Hepatocyte (in vitro differentiated cells): ENCODE measurements at regions not wholly inside any gene's neighbourhood (a gene's known extent, or its start where the extent isn't known, plus 50 kb on each side); places are given as distances from the start of the nearest gene placed in this dataset.

Experiments
- DNase-seq: peaks from one replicate; pipeline ENCODE4 v3.0.0-alpha.2; 2016; ENCODE audit warnings: low spot score
- H2AFZ ChIP-seq: fragments of 200-600 bp; sonication (generic); 2 replicates; pipeline ENCODE4 v1.6.0; 2016; ENCODE audit warnings: antibody characterized with exemption, mild to moderate bottlenecking
- H3K27ac ChIP-seq: fragments of 200-600 bp; sonication (generic); 2 replicates; pipeline ENCODE4 v1.5.1; 2016; ENCODE audit warnings: mild to moderate bottlenecking
- H3K27me3 ChIP-seq: fragments of 200-600 bp; sonication (generic); 2 replicates; pipeline ENCODE4 v1.6.1; 2016
- H3K36me3 ChIP-seq: fragments of 200-600 bp; sonication (generic); replicated peaks from 2 replicates; pipeline ENCODE4 v1.5.1; 2016; ENCODE audit warnings: low read depth; ENCODE audit not compliant: insufficient read depth
- H3K4me1 ChIP-seq: fragments of 200-600 bp; sonication (generic); 2 replicates; pipeline ENCODE4 v1.5.1; 2016; ENCODE audit warnings: mild to moderate bottlenecking, moderate library complexity; ENCODE audit not compliant: insufficient read depth
- H3K4me2 ChIP-seq: fragments of 200-600 bp; sonication (generic); 2 replicates; pipeline ENCODE4 v1.6.0; 2016
- H3K4me3 ChIP-seq: fragments of 200-600 bp; sonication (generic); 2 replicates; pipeline ENCODE4 v1.5.1; 2016; ENCODE audit warnings: mild to moderate bottlenecking
- H3K79me2 ChIP-seq: fragments of 200-600 bp; sonication (generic); 2 replicates; pipeline ENCODE4 v1.6.0; 2017; ENCODE audit warnings: mild to moderate bottlenecking
- H3K9me2 ChIP-seq: fragments of 200-600 bp; sonication (generic); replicated peaks from 2 replicates; pipeline ENCODE4 v1.6.0; 2017; ENCODE audit warnings: mild to moderate bottlenecking; ENCODE audit not compliant: insufficient read depth
- H3K9me3 ChIP-seq: fragments of 200-600 bp; sonication (generic); 2 replicates; pipeline ENCODE4 v1.5.1; 2016; ENCODE audit warnings: low read depth, mild to moderate bottlenecking
- H4K20me1 ChIP-seq: fragments of 200-600 bp; sonication (generic); 2 replicates; pipeline ENCODE4 v1.6.0; 2016; ENCODE audit warnings: mild to moderate bottlenecking; ENCODE audit not compliant: insufficient read depth, poor library complexity, severe bottlenecking
- CTCF ChIP-seq: fragments of 200-600 bp; sonication (generic); IDR thresholded peaks from 2 replicates; pipeline ENCODE4 v1.5.1; 2016; ENCODE audit warnings: antibody characterized with exemption, mild to moderate bottlenecking; ENCODE audit not compliant: poor library complexity
- EZH2 ChIP-seq: fragments of 200-600 bp; sonication (generic); IDR thresholded peaks from 2 replicates; pipeline ENCODE4 v1.6.1; 2016; ENCODE audit warnings: antibody characterized with exemption, mild to moderate bottlenecking, borderline replicate concordance
- EZH2phosphoT487 ChIP-seq: fragments of 200-600 bp; sonication (generic); IDR thresholded peaks from one replicate; pipeline ENCODE4 v1.6.1; 2018; ENCODE audit warnings: antibody characterized with exemption, mild to moderate bottlenecking, low read depth, moderate library complexity; ENCODE audit not compliant: unreplicated experiment, severe bottlenecking
- WGBS: methylation state at CpG from one replicate; pipeline ENCODE4 v1.1.6; 2016; ENCODE audit warnings: low lambda C conversion rate; ENCODE audit errors: missing lambda C conversion rate; 5-methylcytosine and 5-hydroxymethylcytosine counted together

GRCh38 chr10:78879621-78880020 lies 189.1 kb upstream of the ZMIZ1 start:
- WGBS, result 78% methylated on average over 3 of the region's 3 CpGs
- Histone ChIP-seq H3K4me2 (no peak overlapping the region), H3K4me1 (no peaks in the 10 kb centered on the region), H2AFZ (no peak overlapping the region), H3K9me3 (no peaks in the 10 kb centered on the region), H3K36me3 (no peaks in the 10 kb centered on the region), H3K4me3 (no peak overlapping the region), H4K20me1 (no peaks in the 10 kb centered on the region), H3K79me2 (no peaks in the 10 kb centered on the region), H3K27ac (no peak overlapping the region), H3K9me2 (no peaks in the 10 kb centered on the region), H3K27me3 (no peaks in the 10 kb centered on the region)
- DNase-seq, result no peak
- no peak for TF ChIP-seq EZH2phosphoT487
- TF ChIP-seq CTCF, result no peak
- TF ChIP-seq EZH2, result no peak

- Histone ChIP-seq H4K20me1 (no peaks in the 10 kb centered on the region), H3K4me2 (no peak overlapping the region), H3K9me2 (no peaks in the 10 kb centered on the region), H3K9me3 (no peaks in the 10 kb centered on the region), H3K79me2 (no peaks in the 10 kb centered on the region), H3K4me3 (no peak overlapping the region), H3K36me3 (no peaks in the 10 kb centered on the region), H3K27me3 (no peaks in the 10 kb centered on the region), H2AFZ (no peak overlapping the region), H3K4me1 (no peaks in the 10 kb centered on the region), H3K27ac (no peak overlapping the region)
- TF ChIP-seq EZH2phosphoT487 (no peak), CTCF (no peak), EZH2 (no peak)
- DNase-seq, result no peak
Measured at GRCh38 chr10:78886129-78886528, 182.6 kb upstream of the ZMIZ1 start.

- TF ChIP-seq EZH2 (no peak), EZH2phosphoT487 (no peak)
- 84% methylated on average over 7 of the region's 7 CpGs for WGBS
- no peaks in the 10 kb centered on the region for H3K9me3 ChIP-seq
Measured at GRCh38 chr10:78889536-78890063, 179.2 kb upstream of the ZMIZ1 start.

GRCh38 chr10:78890506-78890905 lies 178.3 kb upstream of the ZMIZ1 start:
- no peaks in the 10 kb centered on the region for H3K9me3 ChIP-seq
- H3K4me3 ChIP-seq, result no peak overlapping the region
- H3K79me2 ChIP-seq, result no peaks in the 10 kb centered on the region
- DNase-seq, result no peak
- no peaks in the 10 kb centered on the region for H3K4me1 ChIP-seq
- no peaks in the 10 kb centered on the region for H4K20me1 ChIP-seq
- 75% methylated on average over 3 of the region's 3 CpGs for WGBS
- no peaks in the 10 kb centered on the region for H3K9me2 ChIP-seq
- H3K4me2 ChIP-seq, result no peak overlapping the region
- H3K27me3 ChIP-seq, result no peaks in the 10 kb centered on the region
- no peak for TF ChIP-seq EZH2
- no peak for TF ChIP-seq EZH2phosphoT487
- no peak for TF ChIP-seq CTCF
- H3K27ac ChIP-seq, result no peak overlapping the region
- H3K36me3 ChIP-seq, result no peaks in the 10 kb centered on the region
- no peak overlapping the region for H2AFZ ChIP-seq

More at GRCh38 chr10:78889536-78890063, 179.2 kb upstream of the ZMIZ1 start:
- H2AFZ ChIP-seq, result no peak overlapping the region
- no peaks in the 10 kb centered on the region for H3K4me1 ChIP-seq
- no peaks in the 10 kb centered on the region for H3K27me3 ChIP-seq
- no peak overlapping the region for H3K4me2 ChIP-seq
- no peaks in the 10 kb centered on the region for H3K9me2 ChIP-seq
- no peak overlapping the region for H3K27ac ChIP-seq
- no peaks in the 10 kb centered on the region for H3K36me3 ChIP-seq
- no peaks in the 10 kb centered on the region for H4K20me1 ChIP-seq
- H3K4me3 ChIP-seq, result no peak overlapping the region
- no peak for DNase-seq
- H3K79me2 ChIP-seq, result no peaks in the 10 kb centered on the region
